HUES6 (cell line): ENCODE measurements at regions not wholly inside any gene's neighbourhood (a gene's known extent, or its start where the extent isn't known, plus 50 kb on each side); places are given as distances from the start of the nearest gene placed in this dataset.

Experiments
- H3K27ac ChIP-seq: 2 replicates; pipeline ENCODE4 v1.7.0; 2013; ENCODE audit warnings: low read depth, mild to moderate bottlenecking, low read length, inconsistent platforms
- H3K27me3 ChIP-seq: 2 replicates; pipeline ENCODE4 v1.6.1; 2013; ENCODE audit warnings: low read length; ENCODE audit not compliant: control insufficient read depth, insufficient read depth
- H3K36me3 ChIP-seq: 2 replicates; pipeline ENCODE4 v1.6.1; 2013; ENCODE audit warnings: low read length; ENCODE audit not compliant: control insufficient read depth, insufficient read depth
- H3K4me1 ChIP-seq: 2 replicates; pipeline ENCODE4 v1.6.1; 2013; ENCODE audit warnings: low read length; ENCODE audit not compliant: control insufficient read depth, insufficient read depth
- H3K4me3 ChIP-seq: 2 replicates; pipeline ENCODE4 v1.5.1; 2013; ENCODE audit warnings: low read depth, low read length
- H3K9ac ChIP-seq: one replicate; pipeline ENCODE4 v1.6.1; 2013; ENCODE audit warnings: mild to moderate bottlenecking, low read length
- H3K9me3 ChIP-seq: 2 replicates; pipeline ENCODE4 v1.6.1; 2013; ENCODE audit warnings: low read depth, low read length; ENCODE audit not compliant: control insufficient read depth, insufficient read depth

- Histone ChIP-seq H3K9me3 (0 out of 2 replicates have a peak, but pooled peaks cover 4% of the 10 kb centered on the region), H3K4me3 (no peak overlapping the region), H3K27ac (no peak overlapping the region), H3K36me3 (no peaks in the 10 kb centered on the region), H3K9ac (no peak overlapping the region), H3K27me3 (no peaks in the 10 kb centered on the region), H3K4me1 (peaks cover 12% of the 10 kb centered on the region; the same call in 1 of the 2 replicates)
Measured at GRCh38 chr6:90970672-90971071, 383.8 kb upstream of the MAP3K7 start.

GRCh38 chr6:90967471-90967870 is 380.6 kb upstream of the MAP3K7 start:
- Histone ChIP-seq H3K27ac (no peak overlapping the region), H3K4me3 (no peak overlapping the region), H3K9ac (no peak overlapping the region), H3K27me3 (no peaks in the 10 kb centered on the region), H3K36me3 (no peaks in the 10 kb centered on the region), H3K4me1 (peaks cover 12% of the 10 kb centered on the region; the same call in 1 of the 2 replicates), H3K9me3 (0 out of 2 replicates have a peak, but pooled peaks cover 4% of the 10 kb centered on the region)

- no peak overlapping the region for H3K27ac ChIP-seq
- no peak overlapping the region for H3K9ac ChIP-seq
- H3K9me3 ChIP-seq = no peaks in the 10 kb centered on the region
- H3K4me3 ChIP-seq = no peak overlapping the region
- H3K36me3 ChIP-seq = no peaks in the 10 kb centered on the region
- 0 out of 2 replicates have a peak, but pooled peaks cover 1% of the 10 kb centered on the region for H3K4me1 ChIP-seq
- no peaks in the 10 kb centered on the region for H3K27me3 ChIP-seq
Measured at GRCh38 chr6:90960324-90960723, 373.5 kb upstream of the MAP3K7 start.

GRCh38 chr6:90955246-90955645 is 368.4 kb upstream of the MAP3K7 start:
- Histone ChIP-seq H3K9me3 (0 out of 2 replicates have a peak, but pooled peaks cover 3% of the 10 kb centered on the region), H3K4me3 (no peak overlapping the region), H3K27me3 (no peaks in the 10 kb centered on the region), H3K27ac (no peak overlapping the region), H3K4me1 (0 out of 2 replicates have a peak, but pooled peaks cover 5% of the 10 kb centered on the region), H3K9ac (no peak overlapping the region), H3K36me3 (no peaks in the 10 kb centered on the region)

GRCh38 chr6:90953405-90954161 is 366.7 kb upstream of the MAP3K7 start:
- Histone ChIP-seq H3K4me1 (0 out of 2 replicates have a peak, but pooled peaks cover 5% of the 10 kb centered on the region), H3K9me3 (0 out of 2 replicates have a peak, but pooled peaks cover 3% of the 10 kb centered on the region), H3K27ac (no peak overlapping the region), H3K27me3 (no peaks in the 10 kb centered on the region), H3K9ac (no peak overlapping the region), H3K36me3 (no peaks in the 10 kb centered on the region), H3K4me3 (no peak overlapping the region)

GRCh38 chr6:90952176-90952575 is 365.3 kb upstream of the MAP3K7 start:
- Histone ChIP-seq H3K9me3 (0 out of 2 replicates have a peak, but pooled peaks cover 3% of the 10 kb centered on the region), H3K27me3 (no peaks in the 10 kb centered on the region), H3K4me3 (no peak overlapping the region), H3K27ac (no peak overlapping the region), H3K9ac (no peak overlapping the region), H3K4me1 (0 out of 2 replicates have a peak, but pooled peaks cover 5% of the 10 kb centered on the region), H3K36me3 (no peaks in the 10 kb centered on the region)

GRCh38 chr6:90948540-90948939 is 361.7 kb upstream of the MAP3K7 start:
- Histone ChIP-seq H3K27ac (no peak overlapping the region), H3K36me3 (no peaks in the 10 kb centered on the region), H3K4me3 (no peak overlapping the region), H3K9me3 (no peaks in the 10 kb centered on the region), H3K4me1 (no peaks in the 10 kb centered on the region), H3K9ac (no peak overlapping the region), H3K27me3 (no peaks in the 10 kb centered on the region)

- Histone ChIP-seq H3K27ac (no peak overlapping the region), H3K27me3 (no peaks in the 10 kb centered on the region), H3K36me3 (no peaks in the 10 kb centered on the region), H3K4me1 (no peaks in the 10 kb centered on the region), H3K9me3 (no peaks in the 10 kb centered on the region), H3K9ac (no peak overlapping the region), H3K4me3 (no peak overlapping the region)
Measured at GRCh38 chr6:90947184-90948064, 360.6 kb upstream of the MAP3K7 start.

GRCh38 chr6:90941885-90942284 is 355.0 kb upstream of the MAP3K7 start:
- H3K27ac ChIP-seq = no peak overlapping the region
- no peak overlapping the region for H3K9ac ChIP-seq
- H3K36me3 ChIP-seq = no peaks in the 10 kb centered on the region

GRCh38 chr6:90940812-90941481 is 354.1 kb upstream of the MAP3K7 start:
- Histone ChIP-seq H3K27ac (no peak overlapping the region), H3K4me3 (no peak overlapping the region), H3K27me3 (no peaks in the 10 kb centered on the region), H3K36me3 (no peaks in the 10 kb centered on the region), H3K9ac (no peak overlapping the region), H3K4me1 (peaks cover 20% of the 10 kb centered on the region; the same call in 1 of the 2 replicates), H3K9me3 (no peaks in the 10 kb centered on the region)

More at GRCh38 chr6:90941885-90942284, 355.0 kb upstream of the MAP3K7 start:
- Histone ChIP-seq H3K4me1 (peaks cover 16% of the 10 kb centered on the region; the same call in 1 of the 2 replicates), H3K4me3 (no peak overlapping the region), H3K27me3 (no peaks in the 10 kb centered on the region), H3K9me3 (no peaks in the 10 kb centered on the region)
